Cardiac muscle cell (in vitro differentiated cells and primary cell): ENCODE measurements at regions not wholly inside any gene's neighbourhood (a gene's known extent, or its start where the extent isn't known, plus 50 kb on each side); places are given as distances from the start of the nearest gene placed in this dataset.

Experiments used
- DNase-seq, 2 donors: peaks; one replicate each; pipeline versions ENCODE4 v3.0.0 to v3.0.0-alpha.2; 2010 to 2017; ENCODE audit warnings: low read depth in 1 of 2, low spot score in 1 of 2
- H3K27ac ChIP-seq: fragments of 200-600 bp; sonication (generic); 2 replicates; pipeline ENCODE4 v1.5.1; 2016
- H3K27me3 ChIP-seq: fragments of 200-600 bp; sonication (generic); 2 replicates; pipeline ENCODE4 v1.6.0; 2016; ENCODE audit warnings: control low read depth
- H3K36me3 ChIP-seq: fragments of 200-600 bp; sonication (generic); 2 replicates; pipeline ENCODE4 v1.5.1; 2016; ENCODE audit warnings: control low read depth
- H3K4me1 ChIP-seq: fragments of 200-600 bp; sonication (generic); 2 replicates; pipeline ENCODE4 v1.8.1; 2017; ENCODE audit warnings: low read depth, mild to moderate bottlenecking, mixed run types
- H3K4me3 ChIP-seq: fragments of 200-600 bp; sonication (generic); 2 replicates; pipeline ENCODE4 v1.5.1; 2016; ENCODE audit warnings: mild to moderate bottlenecking
- H3K9me3 ChIP-seq: fragments of 200-600 bp; sonication (generic); 2 replicates; pipeline ENCODE4 v1.5.1; 2017; ENCODE audit warnings: low read depth, mild to moderate bottlenecking, control low read depth
- TF ChIP-seq, protein P1 (sequence below): IDR thresholded peaks from 2 replicates; pipeline ENCODE4 v1.5.1; 2012; ENCODE audit warnings: low read depth, mild to moderate bottlenecking, low read length

DNA sequence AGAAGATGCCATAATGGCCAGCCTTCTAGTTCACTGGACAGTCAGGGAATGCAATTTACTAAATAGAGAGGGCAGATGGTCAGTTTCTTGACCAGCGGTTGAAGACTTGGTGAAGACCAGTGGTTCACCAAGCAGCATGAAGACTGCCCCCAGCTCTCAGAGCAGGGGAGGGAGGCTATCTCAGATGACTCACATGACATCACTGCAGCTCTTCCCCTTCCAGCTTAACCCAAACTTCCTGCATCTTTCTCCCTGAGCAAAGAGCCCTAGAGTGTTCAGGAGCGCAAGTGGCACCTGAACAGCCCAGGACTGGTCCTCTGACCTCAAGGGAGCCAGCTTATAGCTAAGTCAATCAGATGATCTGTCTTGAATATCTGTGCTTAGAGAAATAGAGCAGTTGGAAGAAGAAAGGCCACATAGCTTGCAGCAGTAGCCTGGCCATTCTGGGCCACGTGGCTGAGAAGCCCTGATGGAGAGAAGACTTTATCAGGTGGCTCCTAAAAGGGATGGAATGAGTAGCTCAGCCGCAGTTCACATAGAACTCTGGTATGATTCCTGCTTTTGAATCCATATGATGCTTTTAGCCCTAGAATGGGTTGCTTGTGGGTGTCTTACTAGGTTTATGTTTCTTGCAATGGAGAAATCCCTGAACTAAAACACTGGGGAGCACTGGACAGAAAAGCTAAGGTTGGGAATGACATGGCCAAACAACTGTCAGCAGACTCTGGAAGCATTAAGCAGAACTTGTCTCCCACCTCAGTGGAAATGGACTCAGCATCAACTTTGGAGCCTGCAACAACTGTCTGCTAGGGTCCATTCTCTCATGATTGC, 392.1 kb upstream of the CCL2 start:
- no peak for DNase-seq
- TF ChIP-seq, protein P1, sequence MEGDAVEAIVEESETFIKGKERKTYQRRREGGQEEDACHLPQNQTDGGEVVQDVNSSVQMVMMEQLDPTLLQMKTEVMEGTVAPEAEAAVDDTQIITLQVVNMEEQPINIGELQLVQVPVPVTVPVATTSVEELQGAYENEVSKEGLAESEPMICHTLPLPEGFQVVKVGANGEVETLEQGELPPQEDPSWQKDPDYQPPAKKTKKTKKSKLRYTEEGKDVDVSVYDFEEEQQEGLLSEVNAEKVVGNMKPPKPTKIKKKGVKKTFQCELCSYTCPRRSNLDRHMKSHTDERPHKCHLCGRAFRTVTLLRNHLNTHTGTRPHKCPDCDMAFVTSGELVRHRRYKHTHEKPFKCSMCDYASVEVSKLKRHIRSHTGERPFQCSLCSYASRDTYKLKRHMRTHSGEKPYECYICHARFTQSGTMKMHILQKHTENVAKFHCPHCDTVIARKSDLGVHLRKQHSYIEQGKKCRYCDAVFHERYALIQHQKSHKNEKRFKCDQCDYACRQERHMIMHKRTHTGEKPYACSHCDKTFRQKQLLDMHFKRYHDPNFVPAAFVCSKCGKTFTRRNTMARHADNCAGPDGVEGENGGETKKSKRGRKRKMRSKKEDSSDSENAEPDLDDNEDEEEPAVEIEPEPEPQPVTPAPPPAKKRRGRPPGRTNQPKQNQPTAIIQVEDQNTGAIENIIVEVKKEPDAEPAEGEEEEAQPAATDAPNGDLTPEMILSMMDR = no peak
- H3K4me3 ChIP-seq = no peak overlapping the region
- H3K27ac ChIP-seq = no peak overlapping the region
- no peaks in the 10 kb centered on the region for H3K4me1 ChIP-seq
- H3K36me3 ChIP-seq = no peaks in the 10 kb centered on the region
- H3K27me3 ChIP-seq = peaks cover 16% of the 10 kb centered on the region
- H3K9me3 ChIP-seq = no peaks in the 10 kb centered on the region

DNA sequence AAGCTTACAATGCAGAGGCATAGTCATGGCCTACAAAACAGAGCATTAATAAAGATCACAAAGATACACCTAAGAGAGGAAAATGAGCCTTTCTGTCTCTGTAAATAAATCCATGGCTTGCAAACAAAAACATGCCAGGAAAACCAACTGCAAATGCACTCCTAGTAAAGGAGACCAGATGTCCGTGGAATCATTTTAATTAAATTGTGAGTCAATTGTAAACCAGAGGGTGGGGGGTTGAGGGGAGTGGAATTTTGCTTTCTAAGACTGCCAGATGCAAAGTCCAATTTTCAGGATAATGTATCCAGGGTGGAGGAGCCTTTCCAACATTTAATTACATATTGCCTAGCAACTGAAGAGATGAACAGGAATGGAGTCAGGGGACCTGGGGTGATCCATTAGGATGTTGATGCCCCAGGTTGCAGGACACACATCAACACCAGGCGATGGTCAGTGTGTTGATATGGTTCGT, 390.3 kb upstream of the CCL2 start:
- no peak overlapping the region for H3K4me3 ChIP-seq
- H3K36me3 ChIP-seq = no peaks in the 10 kb centered on the region
- no peaks in the 10 kb centered on the region for H3K4me1 ChIP-seq
- TF ChIP-seq, protein P1 = no peak
- peaks cover 16% of the 10 kb centered on the region for H3K27me3 ChIP-seq
- no peak overlapping the region for H3K27ac ChIP-seq
- no peaks in the 10 kb centered on the region for H3K9me3 ChIP-seq
- DNase-seq = no peak

DNA sequence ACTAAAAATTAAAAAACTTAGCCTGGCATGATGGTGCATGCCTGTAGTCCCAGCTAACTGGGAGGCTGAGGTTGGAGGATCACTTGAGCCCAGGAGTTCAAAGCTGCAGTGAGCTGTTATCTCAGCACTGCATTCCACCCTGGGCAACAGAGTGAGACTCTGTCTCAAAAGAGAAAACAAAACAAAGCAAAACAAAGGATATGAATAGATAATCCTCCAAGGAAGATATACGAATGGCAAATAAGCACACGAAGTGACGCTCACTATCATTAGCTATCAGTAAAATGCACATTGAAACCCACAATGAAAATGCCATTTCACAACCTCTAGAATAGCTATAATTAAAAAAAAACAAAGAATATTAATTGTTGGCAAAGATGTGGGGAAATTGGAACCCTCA, 386.2 kb upstream of the CCL2 start:
- Histone ChIP-seq H3K4me3 (no peak overlapping the region), H3K27me3 (no peaks in the 10 kb centered on the region), H3K9me3 (no peaks in the 10 kb centered on the region), H3K4me1 (no peaks in the 10 kb centered on the region), H3K27ac (no peak overlapping the region), H3K36me3 (no peaks in the 10 kb centered on the region)
- TF ChIP-seq, protein P1 = no peak
- no peak for DNase-seq

DNA sequence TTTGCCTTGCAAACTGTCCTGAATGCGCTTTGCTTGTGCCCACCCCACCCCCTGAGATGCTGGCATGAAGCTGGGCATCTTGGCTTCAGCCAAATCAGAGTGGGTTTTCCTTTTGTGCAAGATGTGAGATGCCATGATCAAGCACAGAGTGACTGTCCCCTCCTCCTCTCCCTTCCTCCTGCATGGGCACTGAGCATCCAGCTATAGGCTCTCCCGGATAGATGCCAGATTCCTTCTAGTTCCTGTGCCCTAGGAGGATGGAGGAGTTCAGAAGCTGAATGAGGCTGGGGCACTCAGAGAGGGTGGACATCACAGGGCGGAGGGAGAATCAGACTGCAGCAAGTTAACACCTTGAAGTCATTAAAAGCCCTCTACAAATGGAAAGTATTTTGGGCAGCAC, 384.1 kb upstream of the CCL2 start:
- TF ChIP-seq, protein P1 = no peak
- no peaks in the 10 kb centered on the region for H3K9me3 ChIP-seq
- no peaks in the 10 kb centered on the region for H3K36me3 ChIP-seq
- H3K27ac ChIP-seq = no peak overlapping the region
- DNase-seq = no peak
- no peak overlapping the region for H3K4me3 ChIP-seq
- no peaks in the 10 kb centered on the region for H3K4me1 ChIP-seq
- no peaks in the 10 kb centered on the region for H3K27me3 ChIP-seq

DNA sequence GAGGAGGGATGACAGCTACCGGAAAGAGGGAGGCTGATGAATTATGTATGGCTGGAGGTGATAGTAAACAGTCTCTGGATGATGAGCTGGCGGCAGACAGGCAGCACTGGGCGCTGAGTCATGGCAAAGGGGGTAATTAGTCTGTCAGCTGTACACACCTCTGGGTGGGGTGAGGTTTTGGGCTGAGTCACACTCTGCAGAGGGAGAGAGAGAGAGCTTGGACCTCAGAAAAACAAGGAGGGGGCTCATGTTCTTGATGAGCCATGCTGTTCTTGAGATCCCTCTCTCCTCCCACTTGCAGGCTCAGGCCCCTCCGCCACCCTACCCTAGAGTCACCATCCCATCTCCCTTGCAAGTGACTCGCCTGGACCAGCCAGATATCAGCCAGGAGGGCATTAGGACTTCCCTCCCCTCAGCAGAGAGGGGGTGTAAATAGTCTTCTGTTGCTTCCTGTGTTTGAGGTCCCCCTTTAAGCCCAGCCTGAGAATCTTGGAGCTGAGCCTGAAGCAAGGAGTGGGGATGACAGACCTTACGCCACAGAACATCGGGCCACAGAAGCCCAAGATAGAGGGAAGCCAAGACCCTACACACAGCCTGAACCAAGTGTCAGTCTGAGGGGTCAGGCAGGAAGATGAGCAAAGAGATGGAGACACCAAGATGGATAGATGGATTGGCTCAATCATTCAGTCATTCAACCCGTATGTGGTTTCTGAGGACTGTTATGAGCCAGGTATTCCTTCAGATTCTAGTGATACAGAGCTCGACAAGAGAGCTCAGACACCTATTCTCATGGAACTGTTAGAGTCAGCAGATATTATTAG, 383.2 kb upstream of the CCL2 start:
- TF ChIP-seq, protein P1 = no peak
- no peaks in the 10 kb centered on the region for H3K36me3 ChIP-seq
- DNase-seq = no peak
- no peaks in the 10 kb centered on the region for H3K27me3 ChIP-seq
- H3K9me3 ChIP-seq = no peaks in the 10 kb centered on the region
- H3K27ac ChIP-seq = no peak overlapping the region
- no peak overlapping the region for H3K4me3 ChIP-seq
- no peaks in the 10 kb centered on the region for H3K4me1 ChIP-seq
